ENCODE measurements at regions not wholly inside any gene's neighbourhood (a gene's known extent, or its start where the extent isn't known, plus 50 kb on each side); places are given as distances from the start of the nearest gene placed in this dataset.

DNA sequence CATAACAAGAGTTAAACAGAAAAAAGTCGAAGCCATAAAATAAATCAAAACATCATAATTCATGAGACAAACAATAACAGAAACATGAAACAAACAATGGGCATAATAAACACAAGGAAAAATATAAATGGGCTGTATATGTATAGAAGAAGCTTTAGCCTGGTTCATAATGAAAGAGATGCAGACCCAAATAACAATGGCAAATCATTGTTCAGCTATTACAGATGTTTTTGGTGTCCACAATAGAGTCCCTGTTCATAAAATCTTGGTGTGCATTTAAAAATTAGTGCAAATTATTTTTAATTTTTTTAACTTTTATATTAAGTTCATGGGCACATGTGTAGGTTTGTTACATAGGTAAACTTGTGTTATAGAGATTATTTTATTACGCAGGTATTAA is 1185.9 kb upstream of the B3GALT2 start:
- TF ChIP-seq, protein P1, sequence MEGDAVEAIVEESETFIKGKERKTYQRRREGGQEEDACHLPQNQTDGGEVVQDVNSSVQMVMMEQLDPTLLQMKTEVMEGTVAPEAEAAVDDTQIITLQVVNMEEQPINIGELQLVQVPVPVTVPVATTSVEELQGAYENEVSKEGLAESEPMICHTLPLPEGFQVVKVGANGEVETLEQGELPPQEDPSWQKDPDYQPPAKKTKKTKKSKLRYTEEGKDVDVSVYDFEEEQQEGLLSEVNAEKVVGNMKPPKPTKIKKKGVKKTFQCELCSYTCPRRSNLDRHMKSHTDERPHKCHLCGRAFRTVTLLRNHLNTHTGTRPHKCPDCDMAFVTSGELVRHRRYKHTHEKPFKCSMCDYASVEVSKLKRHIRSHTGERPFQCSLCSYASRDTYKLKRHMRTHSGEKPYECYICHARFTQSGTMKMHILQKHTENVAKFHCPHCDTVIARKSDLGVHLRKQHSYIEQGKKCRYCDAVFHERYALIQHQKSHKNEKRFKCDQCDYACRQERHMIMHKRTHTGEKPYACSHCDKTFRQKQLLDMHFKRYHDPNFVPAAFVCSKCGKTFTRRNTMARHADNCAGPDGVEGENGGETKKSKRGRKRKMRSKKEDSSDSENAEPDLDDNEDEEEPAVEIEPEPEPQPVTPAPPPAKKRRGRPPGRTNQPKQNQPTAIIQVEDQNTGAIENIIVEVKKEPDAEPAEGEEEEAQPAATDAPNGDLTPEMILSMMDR (IDR thresholded peaks at IDR 0.05) = no peak
- TF ChIP-seq EZH2phosphoT487 (IDR thresholded peaks at IDR 0.05) (no peak), EZH2 (IDR thresholded peaks at IDR 0.05) (no peak)

All from neural progenitor cell (in vitro differentiated cells).